Stomach (tissue), 8 donors: ENCODE measurements at regions not wholly inside any gene's neighbourhood (a gene's known extent, or its start where the extent isn't known, plus 50 kb on each side); places are given as distances from the start of the nearest gene placed in this dataset.

Experiments used
- DNase-seq, 2 donors: peaks; one replicate each; pipeline versions ENCODE4 v3.0.0 to v3.0.0-alpha.2; 2013 to 2019
- H3K27ac ChIP-seq, 5 donors: fragments of 200-600 bp in 4 of 5; sonication (generic) in 4 of 5; one replicate each; pipeline ENCODE4 v1.5.1; 2013 to 2019; ENCODE audit warnings: mild to moderate bottlenecking in 1 of 5, moderate library complexity in 1 of 5
- H3K27me3 ChIP-seq, 3 donors: fragments of 200-600 bp; sonication (generic); one replicate each; pipeline ENCODE4 v1.5.1; 2017 to 2019; ENCODE audit warnings: mixed run types in 1 of 3
- H3K36me3 ChIP-seq, 4 donors: fragments of 200-600 bp; sonication (generic); 1 replicate in 3 of 4; 2 replicates in 1 of 4; pipeline ENCODE4 v1.5.1; 2016 to 2019
- H3K4me1 ChIP-seq, 4 donors: fragments of 200-600 bp; sonication (generic); one replicate each; pipeline ENCODE4 v1.5.1; 2016 to 2019
- H3K4me3 ChIP-seq, 4 donors: fragments of 200-600 bp; sonication (generic) in 3 of 4; one replicate each; pipeline ENCODE4 v1.5.1; 2016 to 2019; ENCODE audit warnings: mild to moderate bottlenecking in 1 of 4
- H3K9me3 ChIP-seq, 4 donors: fragments of 200-600 bp; sonication (generic); one replicate each; pipeline ENCODE4 v1.5.1; 2016 to 2019
- CTCF ChIP-seq, 7 experiments: fragments of 450-650 bp in 4 of 7; fragments of 200-600 bp in 3 of 7; sonication (generic) in 3 of 7; IDR thresholded peaks; one replicate each; pipeline ENCODE4 v1.5.1; 2016 to 2019; ENCODE audit warnings: antibody characterized with exemption in 7 of 7, control low read depth in 2 of 7, mild to moderate bottlenecking in 1 of 7
- EP300 ChIP-seq: sonication (generic); formaldehyde crosslinking; IDR thresholded peaks from one replicate; pipeline ENCODE4 v1.6.1; 2017; ENCODE audit warnings: antibody characterized with exemption
- POLR2A ChIP-seq, 4 donors: fragments of 450-650 bp; IDR thresholded peaks; one replicate each; pipeline ENCODE4 v1.6.1; 2016; ENCODE audit warnings: antibody characterized with exemption in 4 of 4, control low read depth in 2 of 4, mild to moderate bottlenecking in 1 of 4, moderate library complexity in 1 of 4
- POLR2AphosphoS5 ChIP-seq, 3 donors: sonication (generic); formaldehyde crosslinking; IDR thresholded peaks; one replicate each; pipeline ENCODE4 v1.6.1; 2016; ENCODE audit warnings: antibody characterized with exemption in 3 of 3
- WGBS, 5 donors: extraction: QIAGEN DNeasy Blood & Tissue Kit in 3 of 5; methylation state at CpG; one replicate each; pipeline versions ENCODE4 v1.1.5 to v1.1.7; 2013 to 2018; 5-methylcytosine and 5-hydroxymethylcytosine counted together
- intact Hi-C: fragments of 100-400 bp; cut with DNase I; formaldehyde crosslinking; loops from one replicate; pipeline ENCODE4 v1.15.1; 2023; ENCODE audit warnings: low total_unique reads
- donor health status: healthy with polysubstance abuse.
- donor health status: Bipolar disorder and iron deficiency.
- donor health status: healthy.

- DNase-seq = no peak
- 49 to 68% (median 58%) methylated on average over 5 of the region's 5 CpGs for WGBS, 5 donors
- Histone ChIP-seq H3K27ac (no peak overlapping the region), H3K9me3 (no peaks in the 10 kb centered on the region), H3K36me3 (no peaks in the 10 kb centered on the region), H3K27me3 (no peaks in the 10 kb centered on the region), H3K4me3 (no peak overlapping the region), H3K4me1 (peaks cover 0 to 5% (median 0%) of the 10 kb centered on the region in 4 donors)
- no peak for TF ChIP-seq EP300
- TF ChIP-seq CTCF (IDR thresholded peaks at IDR 0.05) = no peak
- no peak for TF ChIP-seq POLR2AphosphoS5 (IDR thresholded peaks at IDR 0.05)
- no peak for TF ChIP-seq POLR2A (IDR thresholded peaks at IDR 0.05)
- intact Hi-C loops = no loop called here
These were observed 171.3 kb upstream of the ESRRG start for GRCh38 chr1:216894494-216894893.

- no peak for TF ChIP-seq CTCF (IDR thresholded peaks at IDR 0.05)
- TF ChIP-seq POLR2AphosphoS5 (IDR thresholded peaks at IDR 0.05) = no peak
- TF ChIP-seq EP300 = no peak
- no peak for TF ChIP-seq POLR2A (IDR thresholded peaks at IDR 0.05)
- Histone ChIP-seq H3K27ac (no peak overlapping the region), H3K27me3 (no peaks in the 10 kb centered on the region), H3K4me1 (peaks cover 0 to 5% (median 0%) of the 10 kb centered on the region in 4 donors), H3K9me3 (no peaks in the 10 kb centered on the region), H3K36me3 (no peaks in the 10 kb centered on the region), H3K4me3 (no peak overlapping the region)
- 51 to 68% (median 55%) methylated on average over 10 of the region's 10 CpGs for WGBS, 5 donors
- intact Hi-C loops = no loop called here
- DNase-seq = no peak
These were observed 169.4 kb upstream of the ESRRG start for GRCh38 chr1:216892581-216893160.

GRCh38 chr1:216890871-216891270 lies 167.6 kb upstream of the ESRRG start:
- H3K36me3 ChIP-seq = no peaks in the 10 kb centered on the region
- no peaks in the 10 kb centered on the region for H3K9me3 ChIP-seq
- no peak overlapping the region for H3K4me3 ChIP-seq
- TF ChIP-seq POLR2A (IDR thresholded peaks at IDR 0.05) (no peak), EP300 (no peak), CTCF (IDR thresholded peaks at IDR 0.05) (no peak), POLR2AphosphoS5 (IDR thresholded peaks at IDR 0.05) (no peak)
- intact Hi-C loops = no loop called here
- H3K27me3 ChIP-seq = no peaks in the 10 kb centered on the region
- no peak for DNase-seq
- no peak overlapping the region for H3K27ac ChIP-seq
- WGBS, 5 donors = 87 to 96% (median 95%) methylated on average over 7 of the region's 7 CpGs
- peaks cover 0 to 5% (median 0%) of the 10 kb centered on the region in 4 donors for H3K4me1 ChIP-seq

- intact Hi-C loops = no loop called here
- WGBS, 5 donors = 46 to 56% (median 50%) methylated on average over 5 of the region's 5 CpGs
- no peak for DNase-seq
These were observed 165.5 kb upstream of the ESRRG start for GRCh38 chr1:216888731-216889130.

More at GRCh38 chr1:216888731-216889130, 165.5 kb upstream of the ESRRG start:
- Histone ChIP-seq H3K4me1 (peaks cover 0 to 12% (median 0%) of the 10 kb centered on the region in 4 donors), H3K4me3 (no peak overlapping the region), H3K9me3 (no peaks in the 10 kb centered on the region), H3K27ac (no peak overlapping the region), H3K36me3 (no peaks in the 10 kb centered on the region), H3K27me3 (no peaks in the 10 kb centered on the region)
- TF ChIP-seq POLR2A (IDR thresholded peaks at IDR 0.05) (no peak), CTCF (IDR thresholded peaks at IDR 0.05) (no peak)
